Panc1 (cell line): ENCODE measurements at regions not wholly inside any gene's neighbourhood (a gene's known extent, or its start where the extent isn't known, plus 50 kb on each side); places are given as distances from the start of the nearest gene placed in this dataset.

Source experiments
- POLR2AphosphoS5 ChIP-seq: IDR thresholded peaks from 2 replicates; pipeline ENCODE4 v1.6.1; 2012; ENCODE audit warnings: mild to moderate bottlenecking, low read depth, low read length, moderate library complexity
- SIN3A ChIP-seq: IDR thresholded peaks from 2 replicates; pipeline ENCODE4 v1.6.1; 2012; ENCODE audit warnings: low read depth, mild to moderate bottlenecking, low read length, moderate library complexity, borderline replicate concordance; ENCODE audit not compliant: insufficient read depth
- TF ChIP-seq, protein P1 (sequence below): fragments of 450-650 bp; IDR thresholded peaks from 2 replicates; pipeline ENCODE4 v1.5.1; 2017; ENCODE audit warnings: mild to moderate bottlenecking
- TF ChIP-seq, protein P2 (sequence below), 2 experiments: IDR thresholded peaks; 2 replicates each; pipeline ENCODE4 v1.6.1; 2011 to 2012; ENCODE audit warnings: low read depth in 2 of 2, control low read depth in 1 of 2, low read length in 1 of 2, mild to moderate bottlenecking in 1 of 2, moderate library complexity in 1 of 2; ENCODE audit not compliant: insufficient read depth in 1 of 2

DNA sequence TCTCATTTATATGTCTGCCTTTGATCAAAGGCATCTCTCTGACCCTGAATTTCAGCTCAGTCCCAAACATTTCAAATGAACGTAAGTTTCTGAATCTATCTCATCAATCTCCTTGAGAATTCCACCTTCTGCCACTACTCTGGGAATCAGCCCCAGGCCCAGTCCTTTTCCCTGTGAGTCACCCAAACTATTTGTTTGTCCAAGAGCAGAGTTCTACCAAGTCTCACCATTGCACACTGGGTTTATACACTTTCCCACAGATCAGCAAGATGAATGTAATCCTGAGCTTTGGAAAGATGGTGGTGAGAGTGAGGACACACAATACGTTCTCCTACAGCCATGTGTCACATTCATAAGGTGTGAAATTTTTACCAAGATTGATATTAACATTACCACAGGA lies 251.3 kb upstream of the VWC2 start:
- TF ChIP-seq SIN3A (no peak), POLR2AphosphoS5 (no peak)
- TF ChIP-seq, protein P1, sequence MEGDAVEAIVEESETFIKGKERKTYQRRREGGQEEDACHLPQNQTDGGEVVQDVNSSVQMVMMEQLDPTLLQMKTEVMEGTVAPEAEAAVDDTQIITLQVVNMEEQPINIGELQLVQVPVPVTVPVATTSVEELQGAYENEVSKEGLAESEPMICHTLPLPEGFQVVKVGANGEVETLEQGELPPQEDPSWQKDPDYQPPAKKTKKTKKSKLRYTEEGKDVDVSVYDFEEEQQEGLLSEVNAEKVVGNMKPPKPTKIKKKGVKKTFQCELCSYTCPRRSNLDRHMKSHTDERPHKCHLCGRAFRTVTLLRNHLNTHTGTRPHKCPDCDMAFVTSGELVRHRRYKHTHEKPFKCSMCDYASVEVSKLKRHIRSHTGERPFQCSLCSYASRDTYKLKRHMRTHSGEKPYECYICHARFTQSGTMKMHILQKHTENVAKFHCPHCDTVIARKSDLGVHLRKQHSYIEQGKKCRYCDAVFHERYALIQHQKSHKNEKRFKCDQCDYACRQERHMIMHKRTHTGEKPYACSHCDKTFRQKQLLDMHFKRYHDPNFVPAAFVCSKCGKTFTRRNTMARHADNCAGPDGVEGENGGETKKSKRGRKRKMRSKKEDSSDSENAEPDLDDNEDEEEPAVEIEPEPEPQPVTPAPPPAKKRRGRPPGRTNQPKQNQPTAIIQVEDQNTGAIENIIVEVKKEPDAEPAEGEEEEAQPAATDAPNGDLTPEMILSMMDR: no peak
- TF ChIP-seq, protein P2, sequence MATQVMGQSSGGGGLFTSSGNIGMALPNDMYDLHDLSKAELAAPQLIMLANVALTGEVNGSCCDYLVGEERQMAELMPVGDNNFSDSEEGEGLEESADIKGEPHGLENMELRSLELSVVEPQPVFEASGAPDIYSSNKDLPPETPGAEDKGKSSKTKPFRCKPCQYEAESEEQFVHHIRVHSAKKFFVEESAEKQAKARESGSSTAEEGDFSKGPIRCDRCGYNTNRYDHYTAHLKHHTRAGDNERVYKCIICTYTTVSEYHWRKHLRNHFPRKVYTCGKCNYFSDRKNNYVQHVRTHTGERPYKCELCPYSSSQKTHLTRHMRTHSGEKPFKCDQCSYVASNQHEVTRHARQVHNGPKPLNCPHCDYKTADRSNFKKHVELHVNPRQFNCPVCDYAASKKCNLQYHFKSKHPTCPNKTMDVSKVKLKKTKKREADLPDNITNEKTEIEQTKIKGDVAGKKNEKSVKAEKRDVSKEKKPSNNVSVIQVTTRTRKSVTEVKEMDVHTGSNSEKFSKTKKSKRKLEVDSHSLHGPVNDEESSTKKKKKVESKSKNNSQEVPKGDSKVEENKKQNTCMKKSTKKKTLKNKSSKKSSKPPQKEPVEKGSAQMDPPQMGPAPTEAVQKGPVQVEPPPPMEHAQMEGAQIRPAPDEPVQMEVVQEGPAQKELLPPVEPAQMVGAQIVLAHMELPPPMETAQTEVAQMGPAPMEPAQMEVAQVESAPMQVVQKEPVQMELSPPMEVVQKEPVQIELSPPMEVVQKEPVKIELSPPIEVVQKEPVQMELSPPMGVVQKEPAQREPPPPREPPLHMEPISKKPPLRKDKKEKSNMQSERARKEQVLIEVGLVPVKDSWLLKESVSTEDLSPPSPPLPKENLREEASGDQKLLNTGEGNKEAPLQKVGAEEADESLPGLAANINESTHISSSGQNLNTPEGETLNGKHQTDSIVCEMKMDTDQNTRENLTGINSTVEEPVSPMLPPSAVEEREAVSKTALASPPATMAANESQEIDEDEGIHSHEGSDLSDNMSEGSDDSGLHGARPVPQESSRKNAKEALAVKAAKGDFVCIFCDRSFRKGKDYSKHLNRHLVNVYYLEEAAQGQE (IDR thresholded peaks at IDR 0.05; ENCODE audit: insufficient read depth in 1 of 2, low read depth in 2 of 2, low read length in 1 of 2): no peak
